Kidney tubule cell (primary cell): ENCODE measurements at regions not wholly inside any gene's neighbourhood (a gene's known extent, or its start where the extent isn't known, plus 50 kb on each side); places are given as distances from the start of the nearest gene placed in this dataset.
"Not testable (repeated sequence)": the region's sequence is repeated elsewhere in the genome, so short reads cannot be mapped to it uniquely, and the experiment has no call there.

ENCODE experiments used
- DNase-seq: peaks from one replicate; pipeline ENCODE4 v3.0.0-alpha.2; 2018; ENCODE audit warnings: low spot score

DNA sequence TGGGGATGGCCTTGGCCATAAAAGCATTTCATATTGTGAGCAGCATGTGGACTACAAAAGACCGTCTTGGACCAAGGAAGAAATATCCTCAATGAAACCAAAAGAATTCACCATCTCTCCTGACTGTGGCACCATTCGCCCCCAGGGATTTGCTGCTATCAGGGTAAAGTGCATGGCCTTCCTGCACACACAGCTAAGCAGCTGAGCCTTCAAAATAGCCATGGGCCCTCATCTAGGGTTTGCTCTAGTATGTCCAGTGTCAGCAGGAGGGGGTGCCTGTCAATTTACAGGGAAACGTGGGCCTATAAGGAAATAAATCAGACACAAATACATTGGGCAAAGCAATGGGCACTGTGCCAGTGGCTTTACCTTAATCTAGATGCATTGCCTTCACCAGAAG, 296.6 kb upstream of the NBPF12 start:
- not testable (repeated sequence) for DNase-seq

DNA sequence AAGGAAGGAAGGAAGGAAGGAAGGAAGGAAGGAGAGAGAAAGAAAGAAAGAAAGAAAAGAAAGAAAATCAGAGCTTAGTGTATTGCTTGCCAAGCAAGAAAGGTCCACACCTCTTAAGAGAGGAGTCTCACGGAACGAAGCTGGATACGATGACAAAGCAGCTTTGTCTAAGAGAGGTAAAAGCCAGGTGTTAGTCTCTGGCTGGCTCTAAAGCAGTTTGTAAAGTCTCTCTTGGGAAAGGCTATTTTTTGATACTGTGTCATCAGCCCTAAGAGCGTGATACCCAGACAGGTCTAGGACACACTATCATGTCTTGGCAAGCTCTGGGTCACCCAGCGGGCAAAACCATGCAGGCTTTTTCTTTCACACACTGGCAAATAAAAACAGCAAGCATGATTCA, 297.5 kb upstream of the NBPF12 start:
- DNase-seq = not testable (repeated sequence)

DNA sequence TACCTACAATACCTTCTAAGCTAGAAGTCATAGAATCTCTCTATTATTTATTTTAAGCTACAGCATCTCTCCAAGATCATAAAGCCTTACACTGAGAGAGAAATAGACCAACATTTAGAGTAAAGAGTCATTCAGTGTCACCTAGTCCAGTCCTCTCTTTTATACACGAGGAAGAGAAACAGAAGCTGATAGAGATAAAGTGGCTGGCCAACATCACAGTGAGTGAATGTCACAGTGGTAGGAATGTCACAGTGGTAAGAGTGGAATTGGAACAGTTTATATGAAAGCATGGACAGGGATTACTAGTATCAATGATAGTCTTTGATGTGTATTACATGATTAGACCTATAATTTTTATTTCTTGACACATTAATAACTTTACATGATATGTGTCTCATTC, 307.8 kb upstream of the NBPF12 start:
- DNase-seq = not testable (repeated sequence)

DNA sequence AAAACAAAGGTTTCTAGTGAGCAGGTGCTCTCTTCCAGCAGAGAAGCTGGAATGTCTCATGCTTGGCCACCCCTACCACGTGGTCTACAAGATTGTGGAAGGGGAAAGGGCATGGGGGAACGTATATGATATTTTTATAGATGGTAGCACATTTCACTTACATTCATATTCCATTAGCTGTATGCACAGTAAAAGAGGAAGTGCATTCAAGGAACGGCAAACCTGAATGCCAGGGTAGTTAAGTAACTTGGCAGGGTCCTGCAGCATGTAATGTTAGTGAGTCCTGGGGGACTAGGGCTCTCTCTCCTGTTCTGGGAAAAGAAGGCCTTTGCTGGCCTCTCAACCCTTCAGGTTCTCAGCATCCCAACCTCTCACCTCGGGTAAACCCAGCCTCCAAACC, 319.5 kb upstream of the NBPF12 start:
- DNase-seq = not testable (repeated sequence)

DNA sequence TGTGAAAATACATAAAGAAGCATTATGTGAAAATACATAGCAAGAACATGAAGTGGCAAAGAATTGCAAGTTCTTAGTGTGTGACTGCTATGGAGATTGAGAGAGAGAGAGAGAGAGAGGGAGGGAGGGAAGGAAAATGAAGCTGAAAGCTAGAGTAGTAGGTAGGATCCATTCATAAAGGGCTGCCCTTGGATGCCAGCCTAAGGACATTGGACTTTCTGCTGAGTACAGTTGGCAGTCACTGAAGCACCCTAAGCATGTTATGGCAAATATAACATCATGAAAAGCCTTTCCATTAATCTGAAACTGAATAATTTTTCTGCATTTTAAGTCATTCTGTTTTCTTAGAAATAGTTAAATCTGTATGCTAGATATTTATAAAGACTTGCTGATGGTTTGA, 333.4 kb upstream of the NBPF12 start:
- not testable (repeated sequence) for DNase-seq

DNA sequence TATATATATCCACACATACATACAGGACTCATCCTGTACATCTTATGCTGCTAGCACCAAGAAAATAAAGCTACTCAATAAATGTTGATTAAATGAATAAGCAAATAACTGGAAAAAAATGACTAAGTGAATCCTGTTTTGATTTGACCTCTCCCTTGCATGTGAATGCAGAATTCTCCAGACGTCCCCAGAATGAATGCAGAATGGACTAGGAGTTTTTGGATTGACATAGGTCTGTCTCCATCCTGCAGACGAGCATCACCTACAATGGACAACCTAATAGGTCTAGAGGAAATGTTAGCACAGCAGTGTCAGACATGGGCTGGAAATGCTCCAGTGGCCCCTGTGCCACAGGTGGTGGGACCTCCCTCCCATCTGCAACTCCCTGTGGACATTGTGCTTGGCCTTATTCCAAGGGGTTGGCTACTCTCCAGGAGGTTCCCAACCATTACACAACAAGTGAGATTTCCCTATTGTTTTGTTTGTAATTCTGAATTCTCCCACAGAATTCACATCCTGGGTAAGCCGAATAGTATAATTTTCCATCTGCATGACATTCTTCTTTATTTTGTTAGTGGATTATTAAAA, 337.3 kb upstream of the NBPF12 start:
- DNase-seq = not testable (repeated sequence)

DNA sequence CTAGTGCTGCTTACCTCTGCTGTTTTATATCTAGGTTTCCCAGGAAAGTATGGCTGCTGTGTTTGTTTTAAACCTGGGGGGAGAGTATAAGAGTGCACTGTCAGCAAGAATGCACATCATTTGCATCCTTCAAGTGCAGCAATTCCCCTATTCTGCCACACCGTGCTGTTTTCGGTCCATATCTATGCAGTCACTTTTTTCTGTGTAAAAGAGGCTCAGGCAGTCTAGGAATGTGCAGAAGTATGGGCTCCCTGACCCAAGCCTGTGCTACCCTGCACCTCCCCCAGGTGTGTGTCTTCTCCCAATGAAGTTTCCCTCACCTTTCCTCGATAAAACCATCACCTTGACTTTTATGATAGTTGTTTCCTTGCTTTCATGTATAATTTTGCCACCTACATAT, 338.2 kb upstream of the NBPF12 start:
- DNase-seq = not testable (repeated sequence)

DNA sequence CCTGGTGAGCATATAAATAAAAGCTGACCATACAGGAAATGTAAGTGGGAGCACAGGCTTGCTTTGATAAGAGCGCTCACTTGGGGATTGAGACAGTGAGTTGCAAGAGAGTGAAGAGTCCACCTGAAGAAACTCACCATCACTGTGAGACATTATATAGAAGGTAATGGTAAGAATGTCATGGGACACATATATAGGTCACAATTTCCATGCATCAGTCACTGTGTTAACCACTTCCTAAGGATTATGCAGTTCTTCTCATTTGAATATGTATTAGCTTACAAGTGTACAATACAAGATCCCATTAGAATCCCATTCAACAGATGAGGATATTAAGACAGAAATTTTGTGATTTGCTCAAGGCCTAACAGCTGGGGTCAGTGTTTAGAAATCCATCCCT, 352.4 kb upstream of the NOTCH2NLA start:
- DNase-seq = not testable (repeated sequence)

DNA sequence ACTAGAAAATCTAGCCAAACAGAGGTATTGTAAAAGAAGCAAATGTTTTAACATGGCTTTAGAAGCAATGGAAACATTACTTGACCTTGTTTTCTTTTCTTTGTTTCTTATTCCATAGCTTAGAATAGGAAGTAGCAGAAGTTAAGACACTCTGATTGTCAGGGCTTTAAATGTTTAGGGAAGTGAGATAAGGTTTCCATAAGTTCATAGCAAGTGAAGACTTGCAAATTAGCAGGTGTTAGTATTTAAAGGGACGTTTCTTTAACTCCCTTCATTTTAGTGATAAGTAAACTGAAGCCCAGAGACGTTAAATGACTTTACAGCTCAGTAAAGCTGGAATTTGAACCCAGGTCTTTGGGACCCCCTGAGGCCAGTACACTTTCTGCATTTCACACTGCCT, 338.7 kb upstream of the NOTCH2NLA start:
- not testable (repeated sequence) for DNase-seq

DNA sequence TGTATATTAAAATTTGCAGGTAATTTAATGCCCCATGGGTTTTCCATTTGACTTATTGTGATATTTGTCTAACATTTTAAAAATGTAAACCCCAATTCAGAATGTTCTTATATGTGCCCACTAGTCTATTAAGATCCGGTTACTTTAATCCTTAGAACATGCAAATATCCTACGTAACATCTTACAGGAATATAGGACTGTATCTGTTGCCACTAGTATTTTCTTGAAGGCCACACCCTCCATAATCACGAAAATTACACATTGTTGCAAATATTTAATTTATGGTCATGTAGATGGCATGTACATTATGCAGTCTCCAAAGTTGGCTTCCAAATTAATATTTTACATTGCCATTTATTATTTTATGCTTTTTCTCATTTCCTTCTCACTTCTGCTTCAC, 329.2 kb upstream of the NOTCH2NLA start:
- DNase-seq = not testable (repeated sequence)

DNA sequence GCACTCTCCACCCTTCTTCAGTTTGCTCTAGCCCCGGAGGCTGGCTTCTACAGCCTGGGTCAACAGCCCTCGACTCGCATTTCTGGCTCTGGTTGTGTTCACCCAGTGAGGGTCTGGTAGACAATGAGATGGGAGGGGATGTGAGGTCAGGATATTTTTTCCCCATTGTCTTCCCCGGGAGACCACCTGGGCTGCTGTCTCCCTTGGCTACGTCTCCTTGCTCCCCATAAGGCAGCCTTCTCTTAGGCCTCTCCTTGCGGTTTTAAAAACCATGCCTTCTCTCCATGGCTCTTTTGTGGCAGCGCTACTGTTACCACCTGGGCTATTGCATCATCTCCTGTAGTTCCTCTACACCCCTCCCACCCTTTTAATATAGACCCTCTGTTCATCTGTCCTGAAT, 327.6 kb upstream of the NOTCH2NLA start:
- DNase-seq = not testable (repeated sequence)

DNA sequence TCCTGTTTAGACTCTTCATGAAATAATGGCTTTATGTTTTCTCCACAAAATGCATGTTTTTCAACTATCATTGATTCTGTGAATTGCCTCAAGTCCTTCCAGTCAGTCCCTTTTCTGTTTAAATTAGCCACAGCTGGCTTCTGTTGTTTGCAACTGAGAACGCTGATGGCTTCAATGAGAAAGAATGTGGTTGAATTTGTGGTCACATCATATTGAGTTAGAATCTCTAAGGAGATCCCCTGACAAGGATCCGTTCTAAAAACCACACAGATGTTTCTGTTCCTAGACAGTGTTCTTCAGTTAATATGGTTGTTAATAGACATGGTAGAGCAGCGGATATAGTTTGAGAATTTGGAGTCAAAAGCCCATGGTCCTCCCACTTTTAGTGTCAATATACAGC, 323.6 kb upstream of the NOTCH2NLA start:
- DNase-seq = not testable (repeated sequence)

DNA sequence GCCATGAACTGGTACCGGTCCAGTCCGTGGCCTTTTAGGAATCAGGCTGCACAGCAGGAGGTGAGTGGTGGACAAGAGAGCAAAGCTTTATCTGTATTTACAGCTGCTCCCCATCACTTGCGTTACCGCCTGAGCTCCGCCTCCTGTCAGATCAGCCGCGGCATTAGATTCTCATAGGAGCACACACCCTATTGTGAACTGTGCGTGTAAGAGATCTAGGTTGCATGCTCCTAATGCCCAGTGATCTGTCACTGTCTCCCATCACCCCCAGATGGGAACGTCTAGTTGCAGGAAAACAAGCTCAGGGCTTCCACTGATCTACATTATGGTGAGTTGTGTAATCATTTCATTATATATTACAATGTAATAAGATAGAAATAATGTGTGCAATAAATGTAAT, 319.9 kb upstream of the NOTCH2NLA start:
- not testable (repeated sequence) for DNase-seq

DNA sequence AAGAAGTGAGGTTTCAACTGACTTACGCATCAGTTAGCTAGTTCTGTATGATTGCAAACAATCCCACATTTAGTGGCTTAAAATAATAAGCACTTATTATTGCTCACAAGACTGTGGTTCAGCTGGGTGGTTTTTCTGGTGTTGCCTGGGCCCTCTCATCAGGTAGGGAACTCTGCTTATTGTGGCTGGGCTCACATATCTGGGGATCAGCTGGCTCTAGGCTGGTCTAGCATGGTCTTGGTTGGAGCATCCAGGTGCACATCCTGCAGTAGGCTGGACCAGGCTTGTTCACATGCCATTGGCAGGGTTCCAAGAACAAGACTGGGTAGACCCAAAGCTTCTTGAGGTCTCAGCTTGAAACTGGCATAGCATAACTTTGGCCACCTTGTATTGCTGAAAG, 317.4 kb upstream of the NOTCH2NLA start:
- not testable (repeated sequence) for DNase-seq

DNA sequence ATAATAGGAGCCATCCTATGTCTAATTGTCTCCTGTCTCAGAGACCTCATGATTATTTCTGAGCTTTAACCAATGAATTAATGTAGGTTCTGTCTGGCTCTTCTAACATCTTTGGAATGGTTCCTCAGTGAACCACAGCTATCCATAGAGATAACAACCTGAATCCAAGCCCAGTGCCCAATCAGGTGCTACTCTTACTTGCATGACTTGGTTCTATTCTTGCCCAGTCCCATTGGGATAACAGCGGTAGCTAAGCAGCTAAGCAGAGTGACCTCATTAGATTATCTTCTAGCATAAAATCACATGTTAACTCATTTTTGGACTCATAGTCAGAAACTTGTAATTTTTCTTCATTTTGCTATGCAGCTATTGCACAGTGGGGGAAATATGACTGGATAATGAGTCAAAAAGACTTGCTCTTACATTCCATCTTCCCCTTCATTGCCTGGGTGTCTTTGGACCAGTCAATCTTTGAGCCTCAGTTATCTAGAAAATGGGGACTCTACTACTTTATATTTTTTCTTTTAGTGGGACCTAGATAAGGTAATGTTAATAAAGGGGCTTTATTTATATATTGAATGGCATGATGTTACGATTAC, 309.1 kb upstream of the NOTCH2NLA start:
- DNase-seq = not testable (repeated sequence)

DNA sequence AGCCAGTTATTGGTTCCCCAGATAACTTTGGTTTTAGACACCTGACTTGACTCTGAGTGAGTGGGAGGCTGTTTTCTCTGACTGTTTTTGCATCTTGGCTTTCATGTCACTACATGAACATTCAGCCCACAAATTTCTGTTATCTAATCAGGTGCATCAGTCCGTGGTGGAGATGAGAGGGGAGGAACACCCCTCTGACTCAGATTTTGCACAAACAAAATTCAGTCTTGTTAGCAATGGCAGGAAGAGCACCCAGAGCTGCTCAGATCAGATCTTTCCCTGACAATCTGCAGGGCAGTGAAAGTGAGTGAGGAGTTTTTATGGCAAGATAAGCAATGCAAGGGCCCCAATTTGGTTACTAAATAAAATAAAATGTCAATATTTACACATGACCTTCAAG, 307.2 kb upstream of the NOTCH2NLA start:
- not testable (repeated sequence) for DNase-seq

DNA sequence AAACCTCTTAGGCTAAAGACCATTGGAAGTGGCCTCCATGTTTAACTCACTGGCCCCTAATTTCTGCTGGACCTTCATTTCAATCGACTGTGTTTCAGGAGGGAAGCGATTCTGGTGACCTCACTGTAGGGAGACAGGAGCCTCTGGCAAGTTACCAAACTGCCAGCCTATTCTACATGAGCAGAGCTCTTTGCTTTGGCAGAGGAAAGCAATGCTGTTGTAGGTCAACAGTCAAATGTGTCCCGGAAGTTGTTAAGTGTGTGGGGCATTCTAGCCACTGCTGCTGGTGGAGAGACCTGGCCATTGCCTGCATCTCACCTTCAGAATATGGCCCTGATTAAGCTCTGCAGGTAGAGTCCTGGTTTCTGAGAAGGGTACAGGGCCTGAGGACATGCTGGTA, 306.8 kb upstream of the NOTCH2NLA start:
- not testable (repeated sequence) for DNase-seq

DNA sequence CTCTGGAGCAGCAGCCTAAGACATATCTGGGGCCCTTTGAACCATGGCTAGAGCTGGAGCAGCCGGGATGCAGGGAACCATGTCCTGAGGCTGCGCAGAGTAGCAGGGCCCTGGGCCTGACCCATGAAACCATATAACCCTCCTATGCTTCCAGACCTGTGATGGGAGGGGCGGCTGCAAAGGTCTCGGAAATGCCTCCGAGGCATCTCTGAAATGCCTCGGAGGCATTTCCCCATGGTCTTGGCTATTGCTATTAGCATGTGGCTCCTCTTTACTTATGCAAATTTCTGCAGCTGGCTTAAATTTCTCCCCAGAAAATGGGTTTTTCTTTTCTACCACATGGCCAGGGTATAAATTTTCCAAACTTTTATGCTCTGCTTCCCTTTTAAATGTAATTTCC, 302.1 kb upstream of the NOTCH2NLA start:
- DNase-seq = not testable (repeated sequence)

DNA sequence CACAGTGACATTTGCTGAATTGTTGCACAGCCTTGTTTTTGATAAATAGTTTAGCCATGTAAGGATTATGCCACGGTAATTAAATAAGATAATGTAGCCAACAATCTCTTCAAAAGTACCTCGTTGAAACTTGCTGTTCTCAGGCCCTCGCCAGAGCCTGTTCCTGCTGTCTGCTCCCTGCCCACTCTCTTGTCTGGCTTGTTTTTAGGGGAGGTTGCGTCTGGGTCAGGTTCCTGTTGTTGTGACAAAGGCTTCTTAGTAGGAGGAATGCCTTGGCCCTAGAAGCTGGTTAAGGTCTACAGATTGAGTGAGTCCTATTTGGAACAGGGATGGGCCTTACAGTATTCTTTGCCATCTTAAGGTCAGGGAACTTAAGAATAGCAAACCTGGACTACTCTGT, 294.0 kb upstream of the NOTCH2NLA start:
- DNase-seq = not testable (repeated sequence)

DNA sequence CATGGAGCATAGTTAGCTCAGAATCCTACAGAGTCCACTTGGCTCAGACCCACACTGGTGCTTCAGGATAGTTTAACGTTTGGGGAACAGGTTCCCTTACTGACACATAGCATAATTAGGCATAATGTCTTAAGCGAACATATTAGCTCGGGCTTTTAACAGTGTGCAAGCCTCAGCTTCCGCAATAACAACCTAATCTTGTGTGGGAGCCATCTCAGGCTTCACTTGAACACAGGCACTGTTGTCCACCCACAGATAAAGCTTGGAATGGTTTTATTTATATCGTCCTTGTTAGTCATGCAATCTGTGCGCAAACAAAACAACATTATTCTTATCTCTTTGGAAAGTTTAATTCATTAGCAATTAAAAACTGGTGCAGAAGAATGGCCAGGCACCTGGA, 293.5 kb upstream of the NOTCH2NLA start:
- DNase-seq = not testable (repeated sequence)

DNA sequence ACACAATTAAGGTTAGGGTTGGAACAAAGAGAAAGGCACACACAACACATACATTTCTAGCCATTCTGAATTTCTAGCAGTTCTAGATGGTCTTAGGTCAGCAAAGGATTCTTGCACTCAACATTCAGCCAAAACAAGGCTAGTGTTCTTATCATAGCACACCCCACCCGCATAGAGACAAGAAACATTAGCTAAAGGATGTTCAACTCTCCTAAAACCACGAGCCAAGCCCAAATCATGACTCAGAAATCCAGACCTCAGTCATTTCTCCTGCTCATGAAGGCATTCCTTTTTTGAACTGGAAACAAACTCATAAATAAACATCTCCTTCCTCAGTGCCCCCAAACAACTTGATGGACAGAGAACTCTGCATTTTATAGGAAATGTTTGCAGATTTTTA, 293.0 kb upstream of the NOTCH2NLA start:
- not testable (repeated sequence) for DNase-seq

DNA sequence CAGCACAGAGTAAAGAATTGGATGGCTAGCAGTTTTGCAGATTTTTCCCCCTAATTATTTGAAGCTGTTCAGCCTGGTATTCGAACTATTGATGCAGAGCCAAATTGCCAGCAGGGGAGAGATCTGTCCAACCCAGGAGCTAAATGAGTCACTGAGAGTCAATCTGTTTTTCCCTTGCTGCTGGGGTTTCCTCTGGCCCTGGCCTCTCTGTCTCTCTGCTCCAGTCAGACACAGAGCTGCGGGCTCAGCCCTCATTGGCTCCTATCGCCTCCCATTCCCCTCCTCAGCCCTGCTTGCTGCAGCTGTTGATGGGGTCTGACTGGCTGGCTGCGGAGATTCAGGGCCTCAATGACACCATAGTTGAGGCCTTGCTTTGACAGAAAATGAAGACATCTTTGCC, 284.9 kb upstream of the NOTCH2NLA start:
- DNase-seq = not testable (repeated sequence)

DNA sequence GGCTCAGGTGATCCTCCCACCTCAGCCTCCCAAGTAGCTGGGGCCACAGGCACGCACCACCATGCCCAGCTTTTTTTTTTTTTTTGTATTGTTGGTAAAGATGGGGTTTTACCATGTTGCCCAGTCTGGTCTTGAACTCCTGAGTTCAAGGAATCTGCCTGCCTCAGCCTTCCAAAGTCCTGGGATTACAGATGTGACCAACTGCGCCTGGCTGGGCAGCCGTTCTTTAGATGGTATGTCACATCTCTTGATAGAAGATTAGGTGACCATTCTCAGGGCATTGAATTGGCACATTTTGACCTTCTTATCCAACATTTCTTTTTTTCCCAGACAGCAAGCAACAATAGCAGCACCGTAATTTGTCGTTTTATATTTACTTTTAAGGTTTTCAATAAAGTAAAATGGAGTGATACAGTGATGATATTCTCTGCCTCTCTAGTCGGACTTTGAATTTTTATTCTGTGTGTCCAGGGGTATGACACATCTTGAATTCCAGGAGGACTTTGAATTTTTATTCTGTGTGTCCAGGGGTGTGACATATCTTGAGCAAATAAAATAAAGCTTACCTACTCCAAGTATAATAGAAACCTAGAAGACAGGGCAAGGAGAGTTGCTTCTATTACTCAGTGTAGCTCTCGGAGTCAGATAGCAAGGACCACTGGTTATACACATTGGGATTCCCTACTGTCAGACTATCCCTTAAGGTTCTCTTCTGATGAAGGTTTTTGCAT, 282.4 kb upstream of the NOTCH2NLA start:
- DNase-seq = not testable (repeated sequence)
